DND-41 (cell line): ENCODE measurements at regions not wholly inside any gene's neighbourhood (a gene's known extent, or its start where the extent isn't known, plus 50 kb on each side); places are given as distances from the start of the nearest gene placed in this dataset.

Source experiments
- EZH2 ChIP-seq: IDR thresholded peaks from 3 replicates; pipeline ENCODE4 v1.6.1; 2012; ENCODE audit warnings: borderline replicate concordance, low read depth, mild to moderate bottlenecking, moderate library complexity, low read length, inconsistent platforms; ENCODE audit not compliant: severe bottlenecking
- TF ChIP-seq, protein P1 (sequence below): IDR thresholded peaks from 2 replicates; pipeline ENCODE4 v1.5.1; 2012; ENCODE audit warnings: borderline replicate concordance, low read length, moderate library complexity, mild to moderate bottlenecking; ENCODE audit not compliant: poor library complexity, severe bottlenecking; ENCODE audit errors: extremely low read depth

DNA sequence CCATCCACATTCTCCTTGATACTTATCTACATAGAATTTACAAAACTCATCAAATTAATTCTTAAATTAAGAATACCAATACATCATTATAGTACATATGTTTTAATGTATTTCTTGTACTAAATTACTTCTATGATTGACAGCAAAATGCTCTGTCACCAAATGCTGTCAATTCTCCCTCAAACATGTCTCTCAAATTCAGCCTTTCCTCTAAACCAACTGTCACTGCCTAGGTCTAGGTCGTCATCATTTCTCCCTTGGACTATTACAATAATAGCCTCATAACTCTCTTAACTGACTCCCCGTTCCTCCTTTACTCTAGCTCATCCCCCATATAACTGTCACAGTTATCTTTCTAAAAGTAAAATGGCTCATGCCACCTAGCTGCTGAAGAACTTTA, 279.7 kb upstream of the FSTL5 start:
- TF ChIP-seq, protein P1, sequence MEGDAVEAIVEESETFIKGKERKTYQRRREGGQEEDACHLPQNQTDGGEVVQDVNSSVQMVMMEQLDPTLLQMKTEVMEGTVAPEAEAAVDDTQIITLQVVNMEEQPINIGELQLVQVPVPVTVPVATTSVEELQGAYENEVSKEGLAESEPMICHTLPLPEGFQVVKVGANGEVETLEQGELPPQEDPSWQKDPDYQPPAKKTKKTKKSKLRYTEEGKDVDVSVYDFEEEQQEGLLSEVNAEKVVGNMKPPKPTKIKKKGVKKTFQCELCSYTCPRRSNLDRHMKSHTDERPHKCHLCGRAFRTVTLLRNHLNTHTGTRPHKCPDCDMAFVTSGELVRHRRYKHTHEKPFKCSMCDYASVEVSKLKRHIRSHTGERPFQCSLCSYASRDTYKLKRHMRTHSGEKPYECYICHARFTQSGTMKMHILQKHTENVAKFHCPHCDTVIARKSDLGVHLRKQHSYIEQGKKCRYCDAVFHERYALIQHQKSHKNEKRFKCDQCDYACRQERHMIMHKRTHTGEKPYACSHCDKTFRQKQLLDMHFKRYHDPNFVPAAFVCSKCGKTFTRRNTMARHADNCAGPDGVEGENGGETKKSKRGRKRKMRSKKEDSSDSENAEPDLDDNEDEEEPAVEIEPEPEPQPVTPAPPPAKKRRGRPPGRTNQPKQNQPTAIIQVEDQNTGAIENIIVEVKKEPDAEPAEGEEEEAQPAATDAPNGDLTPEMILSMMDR: no peak
- TF ChIP-seq EZH2: no peak
